Naive thymus-derived CD4-positive, alpha-beta T cell (primary cell): ENCODE measurements at regions not wholly inside any gene's neighbourhood (a gene's known extent, or its start where the extent isn't known, plus 50 kb on each side); places are given as distances from the start of the nearest gene placed in this dataset.

Experiments
- ATAC-seq: fragments of 150-1000 bp; cut with Tn5 transposase; 2 replicates; pipeline ENCODE4 v1.10.0; 2021; ENCODE audit warnings: mild to moderate bottlenecking, moderate library complexity
- CTCF ChIA-PET: fragments of 350-600 bp; sonication (Branson Sonifier 250); formaldehyde crosslinking; loops from one replicate; lab custom pipeline; 2021; ENCODE audit warnings: antibody characterized with exemption; lab: Charles Lee
- POLR2A ChIA-PET: fragments of 350-600 bp; sonication (Branson Sonifier 250); formaldehyde crosslinking; loops from one replicate; lab custom pipeline; 2021; ENCODE audit warnings: antibody characterized with exemption, inconsistent platforms; lab: Charles Lee
- DNase-seq, 9 donors: peaks; one replicate each; pipeline versions ENCODE4 v3.0.0 to v3.0.0-alpha.2; 2020 to 2022; ENCODE audit warnings: mixed read lengths in 1 of 9
- H3K27ac ChIP-seq: one replicate; pipeline ENCODE4 v1.7.0; 2013; ENCODE audit warnings: mild to moderate bottlenecking, low read depth, low read length, moderate library complexity
- H3K27me3 ChIP-seq, 2 donors: one replicate each; pipeline ENCODE4 v1.7.0; 2013; ENCODE audit warnings: low read length in 2 of 2, mild to moderate bottlenecking in 2 of 2, moderate library complexity in 2 of 2; ENCODE audit not compliant: control insufficient read depth in 2 of 2, insufficient read depth in 2 of 2
- H3K36me3 ChIP-seq, 3 experiments: 1 replicate in 2 of 3; 2 replicates in 1 of 3; pipeline ENCODE4 v1.7.0; 2013; ENCODE audit warnings: low read length in 3 of 3, mild to moderate bottlenecking in 3 of 3, moderate library complexity in 1 of 3; ENCODE audit not compliant: insufficient read depth in 3 of 3, control insufficient read depth in 2 of 3
- H3K4me1 ChIP-seq, 2 donors: one replicate each; pipeline ENCODE4 v1.7.0; 2013; ENCODE audit warnings: low read length in 2 of 2, mild to moderate bottlenecking in 2 of 2, moderate library complexity in 1 of 2; ENCODE audit not compliant: control insufficient read depth in 2 of 2, insufficient read depth in 2 of 2
- H3K4me3 ChIP-seq: 2 replicates; pipeline ENCODE4 v1.7.0; 2013; ENCODE audit warnings: mild to moderate bottlenecking, low read length
- H3K9me3 ChIP-seq, 3 experiments: 1 replicate in 2 of 3; 2 replicates in 1 of 3; pipeline ENCODE4 v1.7.0; 2013; ENCODE audit warnings: low read length in 3 of 3; ENCODE audit not compliant: control insufficient read depth in 2 of 3
- H3K27ac Mint-ChIP-seq, 9 donors: one replicate each; pipeline ENCODE4 v1.8.0; 2020 to 2022; ENCODE audit warnings: mixed read lengths in 9 of 9, mild to moderate bottlenecking in 8 of 9, moderate library complexity in 5 of 9, inconsistent platforms in 2 of 9
- H3K27me3 Mint-ChIP-seq, 5 donors: one replicate each; pipeline ENCODE4 v1.8.0; 2021 to 2022; ENCODE audit warnings: mixed read lengths in 5 of 5, mild to moderate bottlenecking in 1 of 5
- H3K36me3 Mint-ChIP-seq, 5 donors: one replicate each; pipeline ENCODE4 v1.8.0; 2020 to 2022; ENCODE audit warnings: mixed read lengths in 5 of 5, mild to moderate bottlenecking in 3 of 5, inconsistent platforms in 1 of 5
- H3K4me1 Mint-ChIP-seq, 7 donors: one replicate each; pipeline ENCODE4 v1.8.0; 2020 to 2022; ENCODE audit warnings: mixed read lengths in 7 of 7, mild to moderate bottlenecking in 3 of 7, inconsistent platforms in 1 of 7
- H3K4me3 Mint-ChIP-seq, 10 donors: one replicate each; pipeline ENCODE4 v1.8.0; 2020 to 2022; ENCODE audit warnings: mild to moderate bottlenecking in 10 of 10, mixed read lengths in 10 of 10, moderate library complexity in 6 of 10, inconsistent platforms in 2 of 10
- H3K9me3 Mint-ChIP-seq, 11 donors: one replicate each; pipeline ENCODE4 v1.8.0; 2020 to 2022; ENCODE audit warnings: mixed read lengths in 11 of 11, mild to moderate bottlenecking in 4 of 11, inconsistent platforms in 1 of 11, moderate library complexity in 1 of 11
- intact Hi-C, 2 donors: fragments of 100-400 bp; cut with micrococcal nuclease; formaldehyde crosslinking; loops; one replicate each; pipeline ENCODE4 v1.15.1; 2023

DNA sequence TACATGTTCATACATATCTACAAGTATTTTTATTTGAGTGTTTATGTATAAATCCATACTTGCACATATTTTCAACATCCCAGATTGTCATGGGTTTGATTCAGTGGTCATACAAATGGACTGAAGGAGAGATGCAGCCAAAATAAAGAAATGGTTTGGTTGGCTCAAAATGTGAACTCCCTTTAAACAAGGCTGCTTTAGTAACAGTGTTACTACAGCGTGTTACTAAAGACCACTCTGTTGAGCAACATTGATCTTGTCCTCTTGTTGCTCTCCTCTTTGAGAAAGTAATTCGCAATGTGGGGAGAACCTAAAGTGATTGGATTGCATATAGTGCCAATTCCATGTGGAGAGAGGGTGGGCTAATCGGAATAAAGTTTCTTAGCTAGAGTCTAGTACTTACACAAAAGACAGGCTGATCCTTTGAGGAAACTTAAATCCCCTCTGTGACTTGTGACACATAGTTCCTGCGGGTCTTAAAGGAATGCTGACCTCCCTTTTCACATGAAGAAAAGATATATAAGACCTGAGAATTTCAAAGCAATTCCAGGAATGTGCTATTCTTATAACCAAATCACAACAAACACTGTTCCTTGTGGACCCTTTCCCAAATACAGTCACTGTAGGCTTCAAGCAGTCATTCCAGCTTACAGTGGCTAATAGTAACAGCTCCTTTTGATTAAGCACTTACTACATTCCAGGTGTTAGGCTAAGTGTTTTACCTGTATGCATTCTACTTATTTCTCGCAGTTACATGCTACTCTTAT, 144.3 kb downstream of the FZD1 start:
- no peaks in the 10 kb centered on the region for H3K4me1 Mint-ChIP-seq
- no peaks in the 10 kb centered on the region for H3K36me3 ChIP-seq
- peaks cover 0 to 4% (median 0%) of the 10 kb centered on the region in 11 donors for H3K9me3 Mint-ChIP-seq
- POLR2A ChIA-PET: no interaction called here
- intact Hi-C loops: no loop called here
- H3K4me3 Mint-ChIP-seq: no peak overlapping the region
- H3K4me3 ChIP-seq: no peak overlapping the region
- H3K9me3 ChIP-seq: no peaks in the 10 kb centered on the region
- DNase-seq (no peak), ATAC-seq (no peak)
- CTCF ChIA-PET: no interaction called here
- H3K27ac ChIP-seq: no peak overlapping the region
- no peaks in the 10 kb centered on the region for H3K36me3 Mint-ChIP-seq
- peaks cover 0 to 3% of the 10 kb centered on the region in 2 donors for H3K27me3 ChIP-seq
- no peaks in the 10 kb centered on the region for H3K4me1 ChIP-seq
- H3K27me3 Mint-ChIP-seq: peaks cover 0 to 4% (median 0%) of the 10 kb centered on the region in 5 donors
- H3K27ac Mint-ChIP-seq: no peak overlapping the region

DNA sequence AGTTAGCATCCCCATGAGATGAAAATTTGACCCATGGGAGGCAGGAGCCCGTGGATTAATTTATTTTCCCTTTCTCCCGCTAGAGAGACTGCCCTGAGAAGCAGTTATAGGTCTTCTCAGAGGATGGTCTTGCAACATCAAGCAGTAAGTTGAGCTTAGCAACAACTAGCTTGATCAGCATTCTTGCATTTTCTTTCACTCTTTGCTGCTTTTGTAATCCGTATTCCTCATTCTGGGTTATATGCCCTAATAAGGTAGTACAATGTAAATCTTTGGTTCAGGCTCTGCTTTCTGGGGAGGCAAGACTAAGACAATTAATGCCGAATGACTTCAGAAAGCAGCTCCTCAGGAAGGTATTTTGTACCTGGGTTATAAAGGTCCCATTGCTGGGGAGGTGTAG, 146.8 kb downstream of the FZD1 start:
- ChIA-PET POLR2A (no interaction called here), CTCF (no interaction called here)
- Histone ChIP-seq H3K9me3 (no peaks in the 10 kb centered on the region), H3K36me3 (no peaks in the 10 kb centered on the region), H3K27ac (no peak overlapping the region), H3K4me3 (no peak overlapping the region), H3K27me3 (peaks cover 0 to 3% of the 10 kb centered on the region in 2 donors), H3K4me1 (no peaks in the 10 kb centered on the region)
- intact Hi-C loops: no loop called here
- no peaks in the 10 kb centered on the region for H3K36me3 Mint-ChIP-seq
- H3K4me1 Mint-ChIP-seq: no peaks in the 10 kb centered on the region
- ATAC-seq (no peak), DNase-seq (no peak)
- no peak overlapping the region for H3K4me3 Mint-ChIP-seq
- H3K9me3 Mint-ChIP-seq: no peaks in the 10 kb centered on the region
- H3K27me3 Mint-ChIP-seq: peaks cover 0 to 3% (median 0%) of the 10 kb centered on the region in 5 donors
- H3K27ac Mint-ChIP-seq: no peak overlapping the region

DNA sequence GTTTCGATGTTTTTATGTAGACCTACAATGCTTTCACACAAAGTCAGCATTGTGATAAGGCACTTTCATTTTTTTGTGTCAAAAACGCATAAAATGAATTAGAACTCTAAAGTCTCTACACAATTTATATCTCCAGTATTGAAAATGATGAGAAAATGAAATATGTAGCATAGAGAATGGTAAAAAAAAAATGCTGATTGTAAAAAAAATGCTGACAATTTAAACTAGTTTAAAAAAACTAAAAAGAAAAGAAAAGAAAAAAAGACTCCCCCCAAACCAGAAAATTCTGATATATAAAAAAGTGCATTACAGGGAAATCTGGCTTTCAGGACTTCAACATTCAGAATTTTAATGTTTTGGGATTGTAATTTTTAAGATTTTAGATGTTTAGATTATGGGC, 148.1 kb downstream of the FZD1 start:
- H3K36me3 ChIP-seq: no peaks in the 10 kb centered on the region
- peaks cover 0 to 3% of the 10 kb centered on the region in 2 donors for H3K27me3 ChIP-seq
- DNase-seq (no peak), ATAC-seq (no peak)
- no peak overlapping the region for H3K4me3 Mint-ChIP-seq
- H3K4me1 Mint-ChIP-seq: no peaks in the 10 kb centered on the region
- POLR2A ChIA-PET: no interaction called here
- peaks cover 0 to 4% (median 0%) of the 10 kb centered on the region in 5 donors for H3K27me3 Mint-ChIP-seq
- H3K27ac ChIP-seq: no peak overlapping the region
- no peaks in the 10 kb centered on the region for H3K9me3 ChIP-seq
- CTCF ChIA-PET: no interaction called here
- H3K9me3 Mint-ChIP-seq: no peaks in the 10 kb centered on the region
- intact Hi-C loops: no loop called here
- no peaks in the 10 kb centered on the region for H3K36me3 Mint-ChIP-seq
- H3K27ac Mint-ChIP-seq: no peak overlapping the region
- no peak overlapping the region for H3K4me3 ChIP-seq
- H3K4me1 ChIP-seq: no peaks in the 10 kb centered on the region

DNA sequence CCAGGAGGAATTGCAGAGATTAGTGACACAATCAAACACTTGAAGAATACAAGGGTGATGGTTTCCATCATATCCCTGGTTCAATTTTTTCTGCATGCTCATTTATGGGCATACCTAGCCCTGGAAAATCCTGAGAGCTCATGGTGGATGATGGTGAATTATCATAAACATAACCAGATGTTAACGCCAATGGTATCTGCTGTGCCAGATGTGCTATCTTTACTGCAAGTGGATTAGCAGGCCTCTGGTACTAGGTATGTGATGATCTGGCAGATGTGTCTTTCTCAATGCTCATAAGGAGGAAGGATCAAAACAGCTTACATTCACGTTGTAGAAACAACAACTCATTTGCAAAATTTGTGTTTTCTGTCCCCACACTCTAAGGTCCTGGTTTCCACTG, 150.5 kb downstream of the FZD1 start:
- H3K4me3 Mint-ChIP-seq: no peak overlapping the region
- POLR2A ChIA-PET: no interaction called here
- no peak overlapping the region for H3K27ac Mint-ChIP-seq
- no peaks in the 10 kb centered on the region for H3K4me1 ChIP-seq
- H3K9me3 Mint-ChIP-seq: no peaks in the 10 kb centered on the region
- H3K27me3 ChIP-seq: peaks cover 0 to 3% of the 10 kb centered on the region in 2 donors
- no peaks in the 10 kb centered on the region for H3K4me1 Mint-ChIP-seq
- H3K27me3 Mint-ChIP-seq: peaks cover 0 to 4% (median 0%) of the 10 kb centered on the region in 5 donors
- no peaks in the 10 kb centered on the region for H3K36me3 ChIP-seq
- no peaks in the 10 kb centered on the region for H3K9me3 ChIP-seq
- ATAC-seq (no peak), DNase-seq (no peak)
- H3K36me3 Mint-ChIP-seq: no peaks in the 10 kb centered on the region
- CTCF ChIA-PET: no interaction called here
- H3K27ac ChIP-seq: no peak overlapping the region
- H3K4me3 ChIP-seq: no peak overlapping the region
- intact Hi-C loops: no loop called here

DNA sequence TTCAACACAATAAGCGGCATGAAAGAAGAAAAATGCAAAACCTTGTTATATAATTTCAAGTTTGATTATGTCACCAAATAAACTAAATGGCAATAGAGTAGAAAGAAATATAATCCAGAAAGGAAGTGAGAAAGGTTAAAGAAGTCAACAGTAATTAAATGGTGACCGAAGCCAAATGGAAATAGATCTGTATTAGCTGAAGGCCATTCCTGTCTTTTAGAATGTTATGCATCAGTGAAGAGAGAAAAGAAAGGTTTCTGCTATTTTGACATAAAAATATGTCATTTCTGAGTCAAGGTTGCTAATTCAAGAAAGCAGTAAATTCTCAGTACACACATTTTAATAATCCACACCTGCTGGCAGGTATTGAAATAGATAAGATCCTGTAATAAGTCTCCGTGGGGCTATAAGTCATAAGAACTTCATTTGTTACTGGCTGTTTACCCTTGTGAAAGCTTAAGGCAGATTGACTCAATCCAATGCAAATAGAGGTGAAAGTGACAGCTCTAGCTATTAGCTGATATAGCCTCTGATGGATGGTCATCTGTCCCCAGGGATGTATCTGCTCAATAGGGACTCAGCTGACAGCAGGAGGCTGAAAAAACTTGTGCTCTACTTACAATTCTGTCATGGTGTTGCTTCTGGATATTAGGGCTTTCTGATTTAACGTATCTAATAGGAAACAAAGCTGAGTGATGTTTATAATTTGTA, 152.1 kb downstream of the FZD1 start:
- Mint-ChIP-seq H3K4me1 (no peaks in the 10 kb centered on the region), H3K4me3 (no peak overlapping the region)
- no peak for ATAC-seq

DNA sequence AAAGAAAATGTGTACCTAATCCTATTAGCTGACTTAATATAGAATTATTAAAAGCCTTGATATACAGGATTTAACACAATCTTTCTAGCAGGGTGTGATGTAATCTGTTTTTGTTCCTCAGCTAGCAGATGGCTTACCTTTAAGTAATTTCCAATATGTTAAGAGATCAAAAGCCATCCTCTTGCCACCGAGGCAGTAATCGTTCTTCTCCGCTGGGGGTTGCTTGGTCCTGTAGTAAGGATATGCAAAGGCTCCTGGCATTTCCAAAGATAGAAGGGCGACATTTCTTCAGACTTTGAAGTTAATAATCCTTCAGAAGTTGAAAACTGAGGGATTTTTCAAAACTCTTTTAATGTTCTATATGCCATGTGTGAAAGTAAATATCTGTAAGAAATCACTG, 156.4 kb downstream of the FZD1 start:
- no peak for ATAC-seq
- peaks cover 0 to 21% (median 11%) of the 10 kb centered on the region in 5 donors for H3K27me3 Mint-ChIP-seq
- H3K36me3 Mint-ChIP-seq: no peaks in the 10 kb centered on the region
- POLR2A ChIA-PET: no interaction called here
- CTCF ChIA-PET: no interaction called here
- no peak for DNase-seq
- Histone ChIP-seq H3K9me3 (no peaks in the 10 kb centered on the region), H3K36me3 (no peaks in the 10 kb centered on the region), H3K27ac (no peak overlapping the region), H3K27me3 (no peaks in the 10 kb centered on the region), H3K4me1 (no peaks in the 10 kb centered on the region), H3K4me3 (no peak overlapping the region)
- no peak overlapping the region for H3K4me3 Mint-ChIP-seq
- H3K4me1 Mint-ChIP-seq: no peaks in the 10 kb centered on the region
- intact Hi-C loops: no loop called here
- H3K9me3 Mint-ChIP-seq: no peaks in the 10 kb centered on the region
- H3K27ac Mint-ChIP-seq: no peak overlapping the region

More for the DNA sequence above, 152.1 kb downstream of the FZD1 start:
- intact Hi-C loops: no loop called here
- no peaks in the 10 kb centered on the region for H3K36me3 ChIP-seq
- POLR2A ChIA-PET: no interaction called here
- Mint-ChIP-seq H3K9me3 (no peaks in the 10 kb centered on the region), H3K27ac (no peak overlapping the region), H3K27me3 (peaks cover 0 to 4% (median 0%) of the 10 kb centered on the region in 5 donors), H3K36me3 (no peaks in the 10 kb centered on the region)
- H3K4me3 ChIP-seq: no peak overlapping the region
- no peak overlapping the region for H3K27ac ChIP-seq
- no peak for DNase-seq
- CTCF ChIA-PET: no interaction called here
- H3K4me1 ChIP-seq: no peaks in the 10 kb centered on the region
- no peaks in the 10 kb centered on the region for H3K9me3 ChIP-seq
- H3K27me3 ChIP-seq: peaks cover 0 to under 1% of the 10 kb centered on the region in 2 donors

DNA sequence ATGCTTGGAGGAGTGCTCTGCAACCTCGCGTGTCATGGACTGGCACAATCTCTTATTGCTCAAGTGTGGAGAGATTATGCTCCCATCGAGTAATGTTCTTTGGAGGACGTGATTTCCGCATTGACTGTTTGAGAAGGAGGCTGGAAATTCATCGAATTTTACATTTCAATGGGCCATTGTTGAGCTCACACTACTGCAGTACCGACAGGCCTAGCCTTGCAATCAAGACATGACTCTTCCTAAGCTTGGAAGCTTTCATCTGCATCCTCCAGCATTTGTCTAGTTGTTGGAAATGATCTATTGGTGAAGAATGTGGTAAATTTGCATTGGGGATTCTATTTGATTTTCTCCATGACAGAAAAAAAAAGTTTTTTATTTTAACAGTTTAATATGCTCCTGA, 156.8 kb downstream of the FZD1 start:
- Histone ChIP-seq H3K9me3 (no peaks in the 10 kb centered on the region), H3K4me3 (no peak overlapping the region), H3K36me3 (no peaks in the 10 kb centered on the region), H3K27ac (no peak overlapping the region), H3K27me3 (no peaks in the 10 kb centered on the region), H3K4me1 (no peaks in the 10 kb centered on the region)
- no peaks in the 10 kb centered on the region for H3K4me1 Mint-ChIP-seq
- H3K36me3 Mint-ChIP-seq: no peaks in the 10 kb centered on the region
- no peak overlapping the region for H3K4me3 Mint-ChIP-seq
- no peaks in the 10 kb centered on the region for H3K9me3 Mint-ChIP-seq
- intact Hi-C loops: no loop called here
- no peak for DNase-seq
- ChIA-PET POLR2A (no interaction called here), CTCF (no interaction called here)
- peaks cover 0 to 23% (median 11%) of the 10 kb centered on the region in 5 donors for H3K27me3 Mint-ChIP-seq
- H3K27ac Mint-ChIP-seq: no peak overlapping the region
- no peak for ATAC-seq
